GM21723 (cell line): ENCODE measurements at regions not wholly inside any gene's neighbourhood (a gene's known extent, or its start where the extent isn't known, plus 50 kb on each side); places are given as distances from the start of the nearest gene placed in this dataset.

Experiments used
- ATAC-seq: cut with Tn5 transposase; IDR thresholded peaks from one replicate; pipeline ENCODE4 v1.9.1; 2021; ENCODE audit warnings: mild to moderate bottlenecking, moderate library complexity; ENCODE audit not compliant: unreplicated experiment

- ATAC-seq, result no peak
These were observed 204.8 kb upstream of the HS6ST1 start for GRCh38 chr2:128523457-128523856.

GRCh38 chr2:128524183-128524582 lies 205.5 kb upstream of the HS6ST1 start:
- ATAC-seq, result no peak

GRCh38 chr2:128525653-128526052 lies 207.0 kb upstream of the HS6ST1 start:
- no peak for ATAC-seq

- ATAC-seq, result no peak
These were observed 207.8 kb upstream of the HS6ST1 start for GRCh38 chr2:128526455-128526976.

- ATAC-seq, result no peak
These were observed 209.5 kb upstream of the HS6ST1 start for GRCh38 chr2:128528133-128528532.

- no peak for ATAC-seq
These were observed 211.4 kb upstream of the HS6ST1 start for GRCh38 chr2:128530025-128530573.

- no peak for ATAC-seq
These were observed 213.2 kb upstream of the HS6ST1 start for GRCh38 chr2:128531856-128532255.

GRCh38 chr2:128533101-128533500 lies 214.4 kb upstream of the HS6ST1 start:
- no peak for ATAC-seq

- ATAC-seq, result no peak
These were observed 216.2 kb upstream of the HS6ST1 start for GRCh38 chr2:128534688-128535392.

- no peak for ATAC-seq
These were observed 217.3 kb upstream of the HS6ST1 start for GRCh38 chr2:128535953-128536352.

GRCh38 chr2:128536925-128537620 lies 218.4 kb upstream of the HS6ST1 start:
- ATAC-seq, result no peak

- no peak for ATAC-seq
These were observed 219.0 kb upstream of the HS6ST1 start for GRCh38 chr2:128537646-128538045.

GRCh38 chr2:128538396-128538795 lies 219.7 kb upstream of the HS6ST1 start:
- ATAC-seq, result no peak

- ATAC-seq, result no peak
These were observed 222.0 kb upstream of the HS6ST1 start for GRCh38 chr2:128540670-128541069.

GRCh38 chr2:128541448-128541847 lies 222.8 kb upstream of the HS6ST1 start:
- ATAC-seq, result no peak

GRCh38 chr2:128543036-128543435 lies 224.4 kb upstream of the HS6ST1 start:
- no peak for ATAC-seq

GRCh38 chr2:128543646-128544045 lies 225.0 kb upstream of the HS6ST1 start:
- ATAC-seq, result no peak

- ATAC-seq, result no peak
These were observed 225.8 kb upstream of the HS6ST1 start for GRCh38 chr2:128544321-128545037.

GRCh38 chr2:128545085-128545484 lies 226.4 kb upstream of the HS6ST1 start:
- no peak for ATAC-seq

- no peak for ATAC-seq
These were observed 227.2 kb upstream of the HS6ST1 start for GRCh38 chr2:128545829-128546228.

GRCh38 chr2:128547667-128548066 lies 229.0 kb upstream of the HS6ST1 start:
- ATAC-seq, result no peak
